NCI-H526 treated with DMSO at 0.1 percent for 48 hours (cell line): ENCODE measurements at regions not wholly inside any gene's neighbourhood (a gene's known extent, or its start where the extent isn't known, plus 50 kb on each side); places are given as distances from the start of the nearest gene placed in this dataset.

Experiments
- DNase-seq: peaks from one replicate; lab custom pipeline; 2025; lab: John Stamatoyannopoulos, UW

DNA sequence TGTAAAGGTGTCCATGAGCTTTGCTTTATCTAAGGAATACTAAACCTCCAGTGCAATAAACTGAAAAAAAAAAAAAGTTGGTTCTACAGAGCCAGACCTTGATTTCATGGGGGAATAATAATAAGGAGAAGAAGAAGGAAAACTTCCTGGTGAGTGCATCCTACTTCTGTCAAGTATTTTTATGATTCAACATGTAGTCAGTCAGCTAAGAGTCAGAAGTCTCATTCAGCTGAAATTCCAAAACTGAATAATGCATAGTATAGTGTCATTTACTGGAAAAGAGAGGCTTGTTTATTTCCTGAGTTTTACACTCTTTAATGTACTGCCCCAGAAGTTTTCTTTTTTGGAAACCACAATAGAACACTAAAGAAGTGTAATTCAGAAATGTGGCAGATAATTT is 77.8 kb upstream of the TACR1 start:
- DNase-seq, result no peak

DNA sequence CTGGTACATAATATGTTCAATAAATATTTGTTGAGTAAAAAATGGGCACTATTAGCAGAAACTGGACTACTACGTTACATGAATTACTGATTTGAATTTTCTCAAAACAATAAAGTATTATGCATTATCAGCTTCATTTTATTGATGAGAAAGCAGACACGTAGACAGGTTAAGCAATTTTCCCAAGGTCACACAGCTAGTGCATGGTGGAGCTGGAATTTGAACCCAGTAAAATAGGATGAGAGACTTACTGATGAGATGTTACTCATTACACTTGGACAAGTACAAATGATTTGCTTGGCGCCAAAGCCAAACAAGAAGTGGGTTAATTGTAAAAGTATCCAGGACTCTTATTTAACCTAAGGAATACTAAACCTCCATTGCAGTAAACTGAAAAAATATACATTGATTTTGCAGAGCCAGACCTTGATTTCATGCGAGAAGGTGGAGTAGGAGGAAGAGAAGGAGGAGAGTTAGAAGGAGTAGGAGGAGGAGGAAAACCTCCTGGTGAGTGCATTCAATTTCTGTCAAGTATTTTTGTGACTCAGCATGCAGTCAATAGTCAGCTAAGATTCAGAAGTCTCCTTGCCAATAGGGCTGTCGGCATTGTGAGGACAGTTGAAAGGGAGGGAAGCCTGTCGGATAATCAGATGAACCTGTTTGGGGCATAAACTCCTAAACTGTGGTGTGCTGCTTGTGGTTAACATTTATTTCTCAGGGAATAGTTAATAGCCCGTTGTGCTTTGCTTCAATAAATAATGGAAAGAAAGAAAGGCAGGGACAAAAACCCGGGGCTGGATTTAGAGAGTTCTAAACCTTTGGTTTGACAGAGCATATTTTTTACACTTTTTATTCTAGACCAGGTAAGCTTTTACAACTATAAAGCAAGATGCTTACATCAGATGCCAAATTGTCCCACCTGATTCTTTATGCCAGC is 77.0 kb upstream of the TACR1 start:
- DNase-seq, result no peak

DNA sequence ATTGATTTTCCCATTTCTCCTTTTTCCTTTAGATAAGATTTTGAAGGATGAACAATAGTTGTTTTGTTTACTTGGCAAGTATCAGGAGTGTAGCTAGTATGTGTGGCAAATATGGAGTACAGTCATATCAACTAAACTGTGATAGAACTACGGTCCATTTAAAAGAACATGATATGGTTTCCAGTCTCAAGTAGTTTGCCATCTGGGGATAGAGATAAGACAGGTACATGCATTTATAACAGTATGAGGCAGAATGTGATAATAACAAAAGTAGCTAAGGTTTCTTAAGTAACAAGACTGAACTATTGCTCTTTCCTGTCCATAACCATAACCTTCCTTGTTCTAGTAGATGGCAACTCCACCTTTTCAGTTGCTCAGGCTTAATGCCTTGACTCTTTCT is 75.6 kb upstream of the TACR1 start:
- no peak for DNase-seq

DNA sequence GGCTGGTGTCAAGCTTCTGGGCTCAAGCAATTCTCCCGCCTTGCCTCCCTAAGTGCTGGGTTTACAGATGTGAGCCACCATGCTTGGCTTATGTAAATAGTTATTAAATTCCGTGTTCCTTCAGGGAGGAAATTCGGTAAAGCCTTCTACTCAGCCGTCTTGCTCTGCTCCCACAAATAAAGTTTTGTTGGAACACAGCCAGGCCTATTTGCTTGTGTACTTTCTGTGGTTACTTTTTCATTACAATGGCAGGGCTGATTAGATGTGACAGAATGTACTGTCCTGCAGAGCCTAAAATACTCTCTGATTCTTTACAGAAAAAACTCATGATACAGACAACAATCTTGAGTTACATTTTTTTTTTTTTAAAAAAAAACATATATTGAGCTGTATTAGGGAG is 68.8 kb upstream of the TACR1 start:
- DNase-seq, result no peak

DNA sequence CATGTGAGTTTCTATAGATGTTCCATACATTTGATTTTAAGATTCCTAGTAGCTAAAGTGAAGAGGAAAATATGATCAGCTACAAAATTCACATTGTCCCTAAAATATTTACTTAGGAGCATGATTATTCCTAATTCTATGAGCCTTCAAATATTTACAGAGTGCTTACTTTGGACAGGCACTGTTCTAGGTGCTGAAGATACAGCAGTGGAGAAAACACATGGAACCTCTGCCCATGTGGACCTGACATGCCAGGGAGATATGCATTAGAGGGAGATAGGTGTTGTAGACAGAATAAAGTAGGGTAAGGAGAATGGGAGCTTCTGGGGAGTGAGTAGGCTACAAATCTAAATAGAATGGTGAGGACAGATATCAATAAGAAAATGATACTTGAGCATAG is 62.6 kb upstream of the TACR1 start:
- no peak for DNase-seq

DNA sequence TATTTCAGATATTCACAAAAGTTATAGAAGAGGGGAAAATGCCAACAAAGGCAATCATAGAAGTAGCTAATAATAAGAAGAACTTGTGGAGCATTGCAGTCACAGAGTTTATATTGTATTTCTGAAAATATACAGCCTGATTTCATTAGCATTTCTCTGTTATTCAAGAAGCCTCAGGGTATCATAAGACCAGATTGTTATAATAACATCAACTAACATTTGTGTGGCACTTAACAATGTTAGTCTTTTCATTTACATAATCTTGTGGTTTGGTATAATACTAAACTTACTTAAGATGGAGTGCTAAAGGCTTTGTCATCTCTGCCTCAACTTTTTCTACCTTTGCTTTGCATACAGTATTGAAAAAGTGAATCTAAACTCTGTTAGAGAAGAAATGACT is 61.6 kb upstream of the TACR1 start:
- no peak for DNase-seq

DNA sequence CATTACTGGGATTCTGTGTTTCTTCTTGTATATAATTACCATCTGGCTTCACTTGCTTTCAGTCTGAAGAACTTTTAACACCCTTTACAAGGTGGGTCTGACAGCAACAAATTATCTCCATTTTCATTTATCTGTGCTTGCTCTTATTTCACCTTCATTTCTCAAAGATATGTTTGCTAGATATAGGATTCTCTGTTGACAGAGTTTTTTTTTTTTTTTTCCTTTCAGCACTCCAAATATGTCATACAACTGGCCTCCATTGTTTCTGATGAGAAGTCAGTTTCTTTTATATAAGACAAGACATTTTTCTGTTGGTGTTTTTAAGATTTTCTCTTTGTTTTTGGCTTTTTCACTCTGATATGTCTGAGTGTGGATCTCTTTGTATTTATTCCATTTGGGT is 59.3 kb upstream of the TACR1 start:
- DNase-seq, result no peak

DNA sequence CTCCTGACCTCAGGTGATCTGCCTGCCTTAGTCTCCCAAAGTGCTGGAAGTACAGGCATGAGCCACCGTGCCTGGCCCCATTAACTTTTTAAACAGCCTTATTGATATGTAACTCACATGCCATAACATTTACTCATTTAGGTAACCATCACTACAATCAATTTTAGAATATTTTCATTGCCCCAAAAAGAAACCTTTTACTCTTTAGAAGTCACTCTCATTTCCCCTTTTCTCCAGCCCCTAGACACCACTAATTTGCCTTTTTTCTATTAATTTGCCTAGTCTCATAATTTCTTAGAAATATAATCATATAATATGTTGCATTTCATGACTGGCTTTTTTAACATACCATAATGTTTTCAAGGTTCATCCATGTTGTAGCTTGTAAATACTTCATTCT is 57.2 kb upstream of the TACR1 start:
- no peak for DNase-seq

DNA sequence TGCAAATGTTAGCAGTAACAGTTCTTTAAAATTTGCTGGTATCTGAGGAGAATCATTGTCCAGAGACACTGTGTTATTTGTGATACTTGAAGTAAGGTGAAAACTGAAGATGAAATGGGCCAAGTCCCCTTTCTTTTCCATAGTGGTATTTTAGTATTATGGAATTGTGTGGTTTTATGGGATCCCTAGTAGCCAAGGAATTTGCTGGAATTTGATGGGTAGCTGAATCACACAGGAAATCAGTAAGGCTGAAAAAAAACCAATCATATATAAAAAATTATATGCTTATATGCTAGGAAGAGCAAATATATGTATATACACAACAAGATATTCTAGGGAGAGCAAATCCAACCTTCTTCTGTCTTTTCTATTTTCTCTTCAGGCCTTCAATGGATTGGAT is 54.2 kb upstream of the TACR1 start:
- DNase-seq, result no peak

DNA sequence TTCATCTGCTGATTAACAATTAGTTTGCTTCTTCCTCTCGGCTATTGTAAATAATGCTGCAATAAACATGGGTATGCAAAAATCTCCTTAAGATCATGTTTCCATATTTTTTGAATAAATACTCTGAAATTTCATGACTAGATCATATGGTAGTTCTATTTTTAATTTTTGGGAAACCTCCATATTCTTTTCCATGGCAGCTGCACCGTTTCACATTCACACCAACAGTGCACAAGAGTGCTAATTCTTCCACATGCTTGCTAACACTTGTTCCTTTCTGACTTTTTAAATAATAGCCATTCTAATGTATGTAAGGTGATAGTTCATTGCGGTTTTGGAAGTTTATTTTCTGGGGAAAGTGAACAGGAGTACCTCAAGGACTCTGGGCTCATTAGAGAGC is 52.6 kb upstream of the TACR1 start:
- no peak for DNase-seq
